ENCODE measurements at regions not wholly inside any gene's neighbourhood (a gene's known extent, or its start where the extent isn't known, plus 50 kb on each side); places are given as distances from the start of the nearest gene placed in this dataset.
"Not testable (repeated sequence)": the region's sequence is repeated elsewhere in the genome, so short reads cannot be mapped to it uniquely, and the experiment has no call there.

DNA sequence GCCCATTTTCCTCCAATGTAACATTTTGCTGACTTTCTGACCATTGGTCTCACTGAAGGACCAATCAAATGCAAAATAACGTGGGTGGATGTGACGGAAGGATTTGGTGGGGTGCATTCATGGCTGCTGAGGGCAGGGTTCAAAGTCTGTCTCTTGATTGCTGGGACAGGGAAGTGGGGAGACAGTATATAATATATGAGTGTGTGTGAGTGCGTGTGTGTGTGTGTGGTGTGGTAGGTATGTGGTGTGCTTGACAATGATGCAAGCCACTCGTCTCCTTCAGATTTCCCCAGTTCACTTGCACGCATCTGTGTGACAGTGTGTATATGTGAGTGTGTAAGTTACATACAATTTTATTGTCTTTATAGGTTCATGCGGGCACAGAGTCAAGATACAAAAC is 477.3 kb downstream of the DIRAS2 start:
- TF ChIP-seq EZH2 (IDR thresholded peaks at IDR 0.05; ENCODE audit: borderline replicate concordance, insufficient read depth, low read length, poor library complexity, severe bottlenecking) (no peak), MXI1 (conservative IDR thresholded peaks at IDR 0.05; ENCODE audit: poor library complexity, severe bottlenecking) (no peak), EP300 (conservative IDR thresholded peaks at IDR 0.05; ENCODE audit: poor library complexity, severe bottlenecking) (no peak), SMC3 (conservative IDR thresholded peaks at IDR 0.05; ENCODE audit: poor library complexity) (no peak), TAF1 (IDR thresholded peaks at IDR 0.05; ENCODE audit: low read depth) (no peak), RAD21 (conservative IDR thresholded peaks at IDR 0.05) (no peak), POLR2AphosphoS5 (IDR thresholded peaks at IDR 0.05) (no peak)
- TF ChIP-seq, protein P1, sequence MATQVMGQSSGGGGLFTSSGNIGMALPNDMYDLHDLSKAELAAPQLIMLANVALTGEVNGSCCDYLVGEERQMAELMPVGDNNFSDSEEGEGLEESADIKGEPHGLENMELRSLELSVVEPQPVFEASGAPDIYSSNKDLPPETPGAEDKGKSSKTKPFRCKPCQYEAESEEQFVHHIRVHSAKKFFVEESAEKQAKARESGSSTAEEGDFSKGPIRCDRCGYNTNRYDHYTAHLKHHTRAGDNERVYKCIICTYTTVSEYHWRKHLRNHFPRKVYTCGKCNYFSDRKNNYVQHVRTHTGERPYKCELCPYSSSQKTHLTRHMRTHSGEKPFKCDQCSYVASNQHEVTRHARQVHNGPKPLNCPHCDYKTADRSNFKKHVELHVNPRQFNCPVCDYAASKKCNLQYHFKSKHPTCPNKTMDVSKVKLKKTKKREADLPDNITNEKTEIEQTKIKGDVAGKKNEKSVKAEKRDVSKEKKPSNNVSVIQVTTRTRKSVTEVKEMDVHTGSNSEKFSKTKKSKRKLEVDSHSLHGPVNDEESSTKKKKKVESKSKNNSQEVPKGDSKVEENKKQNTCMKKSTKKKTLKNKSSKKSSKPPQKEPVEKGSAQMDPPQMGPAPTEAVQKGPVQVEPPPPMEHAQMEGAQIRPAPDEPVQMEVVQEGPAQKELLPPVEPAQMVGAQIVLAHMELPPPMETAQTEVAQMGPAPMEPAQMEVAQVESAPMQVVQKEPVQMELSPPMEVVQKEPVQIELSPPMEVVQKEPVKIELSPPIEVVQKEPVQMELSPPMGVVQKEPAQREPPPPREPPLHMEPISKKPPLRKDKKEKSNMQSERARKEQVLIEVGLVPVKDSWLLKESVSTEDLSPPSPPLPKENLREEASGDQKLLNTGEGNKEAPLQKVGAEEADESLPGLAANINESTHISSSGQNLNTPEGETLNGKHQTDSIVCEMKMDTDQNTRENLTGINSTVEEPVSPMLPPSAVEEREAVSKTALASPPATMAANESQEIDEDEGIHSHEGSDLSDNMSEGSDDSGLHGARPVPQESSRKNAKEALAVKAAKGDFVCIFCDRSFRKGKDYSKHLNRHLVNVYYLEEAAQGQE (IDR thresholded peaks at IDR 0.05; ENCODE audit: borderline replicate concordance): no peak
- TF ChIP-seq, protein P2, sequence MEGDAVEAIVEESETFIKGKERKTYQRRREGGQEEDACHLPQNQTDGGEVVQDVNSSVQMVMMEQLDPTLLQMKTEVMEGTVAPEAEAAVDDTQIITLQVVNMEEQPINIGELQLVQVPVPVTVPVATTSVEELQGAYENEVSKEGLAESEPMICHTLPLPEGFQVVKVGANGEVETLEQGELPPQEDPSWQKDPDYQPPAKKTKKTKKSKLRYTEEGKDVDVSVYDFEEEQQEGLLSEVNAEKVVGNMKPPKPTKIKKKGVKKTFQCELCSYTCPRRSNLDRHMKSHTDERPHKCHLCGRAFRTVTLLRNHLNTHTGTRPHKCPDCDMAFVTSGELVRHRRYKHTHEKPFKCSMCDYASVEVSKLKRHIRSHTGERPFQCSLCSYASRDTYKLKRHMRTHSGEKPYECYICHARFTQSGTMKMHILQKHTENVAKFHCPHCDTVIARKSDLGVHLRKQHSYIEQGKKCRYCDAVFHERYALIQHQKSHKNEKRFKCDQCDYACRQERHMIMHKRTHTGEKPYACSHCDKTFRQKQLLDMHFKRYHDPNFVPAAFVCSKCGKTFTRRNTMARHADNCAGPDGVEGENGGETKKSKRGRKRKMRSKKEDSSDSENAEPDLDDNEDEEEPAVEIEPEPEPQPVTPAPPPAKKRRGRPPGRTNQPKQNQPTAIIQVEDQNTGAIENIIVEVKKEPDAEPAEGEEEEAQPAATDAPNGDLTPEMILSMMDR (IDR thresholded peaks at IDR 0.05; ENCODE audit: poor library complexity, severe bottlenecking): no peak
- no peak overlapping the region for H3K27ac ChIP-seq (ENCODE audit: low read length)
- no peaks in the 10 kb centered on the region for H3K9me2 ChIP-seq (ENCODE audit: insufficient read depth, low read length)
- H3F3A ChIP-seq (ENCODE audit: insufficient read depth, low read length, poor library complexity, severe bottlenecking): no peaks in the 10 kb centered on the region
- H3K36me3 ChIP-seq (ENCODE audit: insufficient read depth, low read length): no peaks in the 10 kb centered on the region
- H3K4me3 ChIP-seq (ENCODE audit: low read length): no peak overlapping the region
- no peaks in the 10 kb centered on the region for H3K9me3 ChIP-seq (ENCODE audit: low read length)
- H3K9ac ChIP-seq (ENCODE audit: low read length): no peak overlapping the region
- no peak overlapping the region for H2AFZ ChIP-seq (ENCODE audit: low read depth, low read length)
- no peaks in the 10 kb centered on the region for H3K79me2 ChIP-seq (replicated peaks; ENCODE audit: insufficient read depth, low read length)
- H3K4me2 ChIP-seq (ENCODE audit: low read length): no peak overlapping the region
- H3K27me3 ChIP-seq (ENCODE audit: insufficient read depth, low read depth, low read length): no peaks in the 10 kb centered on the region
- H4K20me1 ChIP-seq (ENCODE audit: insufficient read depth): no peaks in the 10 kb centered on the region

DNA sequence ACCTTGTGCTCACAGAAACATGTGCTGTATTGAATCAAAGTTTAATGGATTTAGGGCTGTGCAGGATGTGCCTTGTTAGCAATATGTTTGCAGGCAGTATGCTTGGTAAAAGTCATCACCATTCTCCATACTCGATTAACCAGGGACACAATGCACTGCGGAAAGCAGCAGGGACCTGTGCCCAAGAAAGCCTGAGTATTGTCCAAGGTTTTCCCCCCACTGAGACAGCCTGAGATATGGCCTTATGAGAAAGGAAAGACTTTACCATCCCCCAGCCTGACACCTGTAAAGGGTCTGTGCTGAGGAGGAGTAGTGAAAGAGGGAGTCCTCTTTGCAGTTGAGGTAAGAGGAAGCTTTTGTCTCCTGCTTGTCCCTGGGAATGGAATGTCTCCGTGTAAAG is 476.2 kb downstream of the DIRAS2 start:
- H3F3A ChIP-seq (ENCODE audit: insufficient read depth, low read length, poor library complexity, severe bottlenecking); H3K27me3 ChIP-seq (ENCODE audit: insufficient read depth, low read depth, low read length); H3K4me3 ChIP-seq (ENCODE audit: low read length); H4K20me1 ChIP-seq (ENCODE audit: insufficient read depth); H3K9ac ChIP-seq (ENCODE audit: low read length); H3K9me2 ChIP-seq (ENCODE audit: insufficient read depth, low read length); H3K4me2 ChIP-seq (ENCODE audit: low read length); H2AFZ ChIP-seq (ENCODE audit: low read depth, low read length); H3K27ac ChIP-seq (ENCODE audit: low read length); H3K79me2 ChIP-seq (replicated peaks; ENCODE audit: insufficient read depth, low read length); H3K36me3 ChIP-seq (ENCODE audit: insufficient read depth, low read length); H3K9me3 ChIP-seq (ENCODE audit: low read length): not testable (repeated sequence)

DNA sequence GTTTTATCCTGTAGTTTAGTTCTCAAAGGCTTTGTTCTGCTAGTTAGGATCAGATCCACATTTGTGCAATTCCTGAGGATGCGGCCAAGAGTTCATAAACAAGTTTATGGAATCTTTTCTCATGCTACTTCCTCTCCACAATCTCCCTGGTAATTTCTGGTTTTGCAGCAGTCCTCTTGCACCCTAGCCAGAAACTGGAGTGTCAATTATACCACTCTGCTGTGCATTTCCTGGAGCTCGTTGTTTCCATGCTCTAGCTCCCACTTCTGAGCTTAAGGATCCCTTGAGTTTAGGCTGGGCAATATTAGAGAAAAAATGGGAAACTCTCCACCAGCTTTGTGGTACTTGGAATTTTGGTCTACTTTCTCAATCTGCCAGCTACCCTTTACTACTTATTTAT is 474.7 kb downstream of the DIRAS2 start:
- Histone ChIP-seq H3K79me2 (replicated peaks; ENCODE audit: insufficient read depth, low read length) (no peaks in the 10 kb centered on the region), H3K9ac (ENCODE audit: low read length) (no peak overlapping the region), H3K9me3 (ENCODE audit: low read length) (no peaks in the 10 kb centered on the region), H3K27me3 (ENCODE audit: insufficient read depth, low read depth, low read length) (no peaks in the 10 kb centered on the region), H3K27ac (ENCODE audit: low read length) (no peak overlapping the region), H3K4me2 (ENCODE audit: low read length) (no peak overlapping the region), H3K36me3 (ENCODE audit: insufficient read depth, low read length) (no peaks in the 10 kb centered on the region), H4K20me1 (ENCODE audit: insufficient read depth) (no peaks in the 10 kb centered on the region), H3K9me2 (ENCODE audit: insufficient read depth, low read length) (no peaks in the 10 kb centered on the region), H3F3A (ENCODE audit: insufficient read depth, low read length, poor library complexity, severe bottlenecking) (no peaks in the 10 kb centered on the region), H3K4me3 (ENCODE audit: low read length) (no peak overlapping the region), H2AFZ (ENCODE audit: low read depth, low read length) (no peak overlapping the region)
- no peak for TF ChIP-seq RAD21 (conservative IDR thresholded peaks at IDR 0.05)
- TF ChIP-seq SMC3 (conservative IDR thresholded peaks at IDR 0.05; ENCODE audit: poor library complexity): no peak
- TF ChIP-seq, protein P1 (IDR thresholded peaks at IDR 0.05; ENCODE audit: borderline replicate concordance): no peak
- no peak for TF ChIP-seq EP300 (conservative IDR thresholded peaks at IDR 0.05; ENCODE audit: poor library complexity, severe bottlenecking)
- TF ChIP-seq, protein P2 (IDR thresholded peaks at IDR 0.05; ENCODE audit: poor library complexity, severe bottlenecking): no peak
- TF ChIP-seq POLR2AphosphoS5 (IDR thresholded peaks at IDR 0.05): no peak
- TF ChIP-seq MXI1 (conservative IDR thresholded peaks at IDR 0.05; ENCODE audit: poor library complexity, severe bottlenecking): no peak
- TF ChIP-seq EZH2 (IDR thresholded peaks at IDR 0.05; ENCODE audit: borderline replicate concordance, insufficient read depth, low read length, poor library complexity, severe bottlenecking): no peak
- TF ChIP-seq TAF1 (IDR thresholded peaks at IDR 0.05; ENCODE audit: low read depth): no peak
